Activated CD4-positive, CD25-positive, alpha-beta regulatory T cell (primary cell): ENCODE measurements at regions not wholly inside any gene's neighbourhood (a gene's known extent, or its start where the extent isn't known, plus 50 kb on each side); places are given as distances from the start of the nearest gene placed in this dataset.
"Not testable (repeated sequence)": the region's sequence is repeated elsewhere in the genome, so short reads cannot be mapped to it uniquely, and the experiment has no call there.

Experiments
- DNase-seq, 4 experiments: peaks; one replicate each; lab custom pipeline; 2025; lab: John Stamatoyannopoulos, UW

DNA sequence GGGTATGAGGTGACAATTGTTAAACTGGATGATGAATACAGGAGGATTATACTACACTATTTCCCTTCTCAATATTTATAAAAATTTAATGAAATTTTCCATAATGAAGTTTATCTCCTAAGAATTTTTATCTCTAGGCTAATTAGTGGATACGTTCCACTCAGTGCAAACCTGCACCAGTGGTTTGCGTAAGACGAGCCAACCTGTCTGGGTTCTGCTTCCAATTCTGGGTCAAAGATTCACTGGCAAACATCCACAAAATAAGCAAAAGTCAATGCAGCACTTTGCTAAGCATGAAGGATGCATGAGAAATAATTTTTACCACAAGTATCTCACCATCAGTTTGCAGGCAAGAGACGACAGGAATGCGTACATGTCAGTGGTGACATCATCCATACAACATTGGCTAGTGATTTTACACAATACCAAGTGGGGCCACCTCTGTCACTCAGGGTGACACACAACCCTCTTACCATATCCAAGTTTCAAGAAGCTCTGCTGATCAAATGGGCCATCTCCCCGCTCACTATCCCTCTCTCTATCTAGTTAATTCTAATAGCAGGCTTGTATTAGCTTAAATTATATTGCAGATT lies 51.7 kb downstream of the FAM50B start:
- DNase-seq, result no peak

DNA sequence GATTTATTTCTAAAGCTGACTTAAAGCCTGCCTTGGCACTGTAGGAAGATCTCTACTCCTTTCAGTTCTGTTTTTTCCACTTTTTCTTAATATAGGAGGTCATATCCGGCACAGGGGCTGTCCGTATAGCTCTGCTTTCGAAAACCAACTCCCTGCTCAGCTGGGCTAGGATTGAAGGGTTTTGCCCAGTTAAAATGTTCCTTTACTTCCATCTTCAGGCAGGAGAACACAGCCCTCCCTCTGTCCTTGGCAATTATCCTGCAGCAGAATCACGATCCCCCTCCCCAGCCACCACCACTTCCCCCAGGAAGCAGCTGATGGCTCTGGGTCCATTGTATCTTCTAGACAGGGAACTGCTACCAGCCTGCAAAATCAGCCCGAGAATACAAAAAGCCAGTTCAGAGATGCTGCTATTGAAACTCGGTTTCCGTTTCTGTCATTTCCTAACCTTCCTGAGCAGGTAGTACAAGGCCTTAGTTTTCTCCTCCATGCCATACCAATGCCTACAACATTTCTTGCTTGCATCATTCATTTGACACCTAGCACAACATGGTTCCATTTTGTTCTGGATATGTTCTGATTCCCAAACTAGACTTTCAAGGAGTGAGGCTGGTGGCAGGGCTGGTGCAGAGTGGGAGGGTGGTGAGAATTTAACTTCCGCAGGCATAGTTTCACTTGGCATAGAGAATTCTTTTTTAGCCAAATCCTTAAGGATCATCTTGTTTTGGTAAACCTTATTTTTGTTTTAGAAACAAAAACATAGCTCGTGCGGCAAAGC lies 53.9 kb downstream of the FAM50B start:
- DNase-seq, result no peak

DNA sequence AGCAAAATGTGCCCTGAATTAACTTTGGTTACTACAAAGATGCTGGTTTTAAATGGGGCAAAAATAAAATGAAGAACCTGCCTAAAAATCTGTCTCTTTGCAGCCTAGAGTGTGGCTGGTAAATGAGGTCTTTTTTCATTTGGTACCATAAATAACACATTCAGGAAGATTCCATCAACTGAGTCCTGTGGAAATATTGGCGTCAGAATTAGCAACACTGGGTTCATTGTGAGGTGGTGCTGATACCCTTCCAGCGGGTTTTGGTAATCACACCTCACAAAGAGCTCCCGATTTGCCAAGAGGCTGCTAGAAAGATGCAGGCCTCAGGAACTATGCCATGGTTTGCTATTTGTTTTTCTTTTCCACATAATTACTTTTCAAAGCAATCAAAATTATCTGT lies 55.3 kb downstream of the FAM50B start:
- DNase-seq, result no peak

DNA sequence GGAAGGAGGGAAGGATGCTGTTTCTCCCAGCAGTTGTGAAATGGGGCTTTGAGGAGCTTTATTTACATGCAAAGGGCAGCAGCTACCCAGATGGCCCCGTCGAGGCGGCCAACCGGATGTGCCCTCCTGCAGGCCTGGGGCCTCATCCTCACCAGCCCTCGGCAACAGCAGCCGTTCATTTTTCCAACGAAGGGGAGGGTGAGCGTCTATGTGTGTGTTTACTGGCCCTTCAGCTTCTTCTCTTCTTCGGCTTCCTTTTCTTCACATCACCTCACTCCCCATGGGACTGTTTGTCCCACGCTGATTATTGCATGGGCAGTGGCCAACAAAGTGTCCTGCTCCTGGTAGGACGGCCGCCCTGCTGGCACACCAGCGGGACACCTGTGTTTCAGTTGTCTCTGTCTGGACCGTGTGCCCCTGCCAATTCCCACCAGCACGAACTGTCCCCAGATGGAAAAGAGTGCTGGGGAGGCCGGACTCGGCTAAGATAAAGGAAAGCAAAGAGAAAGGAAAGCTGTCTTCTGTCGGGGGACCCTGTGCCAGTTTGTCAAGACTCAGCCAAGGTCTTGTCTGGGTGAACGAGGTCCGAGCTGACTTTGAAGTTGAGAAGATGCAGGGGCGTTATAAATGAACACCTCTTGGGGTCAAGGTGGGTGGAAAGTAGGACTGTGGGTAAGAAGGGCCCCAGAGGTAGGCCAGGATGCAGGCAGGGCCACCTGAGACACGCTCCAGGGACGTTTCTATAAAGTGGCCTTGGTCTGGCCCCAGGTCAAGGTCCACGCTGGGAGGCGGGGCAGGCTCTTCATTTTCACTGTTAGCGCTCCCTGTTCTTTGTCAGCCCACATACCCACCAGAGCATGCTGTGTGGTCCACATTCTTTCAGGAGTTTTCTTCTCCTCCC lies 57.0 kb downstream of the FAM50B start:
- DNase-seq, result no peak

DNA sequence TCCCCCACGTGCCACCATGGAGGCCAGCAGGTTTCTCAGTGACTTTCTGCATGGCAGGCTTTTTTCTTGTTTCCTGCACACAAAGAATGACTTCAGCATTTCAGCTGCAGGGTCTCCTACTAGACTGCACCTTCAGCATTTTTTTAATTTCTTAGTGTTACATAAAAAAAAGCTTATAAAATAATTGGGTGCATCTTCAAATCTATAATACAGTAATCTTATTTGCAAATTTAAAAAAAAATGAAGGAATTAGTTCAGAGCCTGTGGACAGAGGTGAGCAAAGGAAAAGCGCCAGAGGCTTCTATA lies 57.6 kb downstream of the FAM50B start:
- DNase-seq, result no peak

DNA sequence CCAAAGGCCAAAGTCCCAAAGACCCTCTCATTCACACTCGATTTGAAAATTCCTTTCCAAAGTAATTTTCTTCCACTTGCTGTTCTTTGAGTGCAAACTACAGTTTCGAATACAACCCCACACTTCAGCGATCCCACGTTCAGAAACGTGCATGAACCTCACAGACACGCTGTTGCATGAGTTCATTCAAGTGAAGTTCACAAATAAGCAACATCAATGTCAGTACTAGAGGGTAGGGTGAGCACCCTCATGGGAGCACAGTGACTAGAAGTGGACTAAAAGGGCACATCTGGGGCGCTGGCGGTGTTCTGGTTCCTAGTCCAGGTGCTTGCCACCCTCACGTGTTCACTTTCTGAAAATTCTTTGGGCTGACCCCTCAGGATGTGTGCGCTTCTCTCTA lies 59.0 kb downstream of the FAM50B start:
- DNase-seq, result no peak

DNA sequence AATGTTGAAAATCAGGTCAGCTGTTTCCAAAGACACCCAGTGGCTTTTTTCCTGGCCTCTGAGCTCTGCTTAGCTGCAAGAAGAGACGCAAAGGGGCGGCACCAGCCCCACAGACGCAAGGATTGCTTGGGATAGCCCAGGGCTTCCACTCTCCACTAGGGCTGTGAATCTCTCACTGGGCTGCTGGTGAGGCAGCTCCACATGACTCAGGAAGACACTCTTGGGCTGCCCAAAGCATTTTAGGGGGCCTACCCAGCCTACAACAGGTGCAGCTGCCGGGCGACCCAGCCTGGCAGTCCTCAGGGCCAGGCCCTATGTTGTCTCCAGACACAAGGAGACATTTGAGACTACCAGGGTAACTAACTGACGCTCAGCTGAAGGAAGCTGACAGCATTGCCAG lies 59.8 kb downstream of the FAM50B start:
- DNase-seq, result no peak

DNA sequence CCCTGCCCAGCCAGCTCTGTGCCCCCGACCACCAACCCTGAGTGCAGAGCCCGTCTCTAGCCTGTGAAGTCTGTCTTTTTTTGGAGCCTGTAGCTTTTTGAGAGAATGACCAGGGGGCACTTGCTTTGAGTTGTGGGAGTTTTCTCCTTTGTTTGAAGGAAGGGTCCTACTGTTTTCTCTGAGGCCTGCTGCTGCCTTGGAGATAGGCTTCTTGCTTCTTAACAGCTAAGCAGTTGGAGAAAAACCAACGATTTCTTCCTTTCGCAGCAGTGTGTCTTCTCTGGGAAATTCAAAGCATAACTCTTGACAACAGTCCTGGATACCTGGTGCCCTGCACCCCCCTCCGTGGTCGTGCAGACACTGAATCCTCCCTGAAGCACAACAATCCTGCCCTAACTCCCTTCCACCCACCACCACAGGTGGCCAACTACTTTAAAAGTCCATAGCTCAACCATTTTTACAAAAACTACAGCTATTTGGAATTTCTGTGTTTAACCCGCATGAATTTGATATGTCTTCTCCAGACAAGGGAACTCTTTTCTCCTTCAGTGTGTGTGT lies 61.0 kb downstream of the FAM50B start:
- no peak for DNase-seq

DNA sequence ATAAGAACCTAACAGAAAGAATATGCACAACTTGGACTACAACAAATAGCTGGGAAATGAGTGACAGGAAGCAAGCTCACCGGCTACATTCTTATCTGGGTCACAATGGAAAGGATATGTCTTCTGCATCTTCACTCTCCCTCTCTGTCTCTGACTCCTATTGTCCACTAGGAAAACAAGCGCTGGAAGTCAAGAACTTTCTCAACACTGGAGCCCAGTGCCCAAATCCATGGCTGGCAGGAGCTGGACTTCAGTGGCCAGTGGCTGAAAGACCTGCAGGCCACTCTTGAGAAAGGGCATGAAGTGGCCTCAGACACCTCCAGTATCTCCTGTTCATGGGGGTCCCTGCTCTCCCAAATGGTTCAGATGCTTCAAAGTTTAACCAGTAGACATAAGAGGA lies 62.0 kb downstream of the FAM50B start:
- no peak for DNase-seq

DNA sequence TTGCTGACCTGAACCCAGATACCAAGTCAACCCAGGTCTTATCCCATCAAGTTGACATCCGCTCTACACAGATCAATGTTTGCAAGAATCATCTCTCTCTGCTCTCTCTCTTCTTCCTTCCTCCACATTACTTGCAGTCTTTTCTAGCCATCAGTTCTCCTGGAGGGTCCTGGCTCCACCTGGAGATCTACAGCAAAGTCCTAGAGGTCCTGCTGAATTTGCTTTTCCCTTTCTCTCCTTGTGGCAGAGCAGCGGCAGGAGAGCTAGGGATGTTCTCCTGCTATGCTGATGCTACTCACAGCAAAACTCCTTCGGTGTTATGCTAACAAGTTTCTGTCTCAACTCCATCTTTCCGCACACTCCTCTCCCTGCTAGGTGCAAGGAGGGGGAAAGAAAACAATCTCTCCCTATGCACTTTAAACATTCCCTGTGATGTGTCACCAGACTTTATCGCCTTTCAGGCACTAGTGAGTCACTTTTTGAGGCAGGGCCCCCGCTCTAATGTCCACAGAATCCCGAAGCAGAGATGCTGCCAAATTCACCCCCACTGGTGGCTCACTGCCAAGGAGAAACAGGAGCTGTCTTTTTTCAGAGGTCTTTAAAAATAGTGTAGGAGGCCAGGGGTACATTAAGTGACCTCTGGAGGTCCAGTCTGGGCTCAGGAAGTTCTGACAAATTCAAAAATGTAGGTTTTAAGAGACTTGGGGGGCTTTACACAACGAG lies 62.6 kb downstream of the FAM50B start:
- no peak for DNase-seq

DNA sequence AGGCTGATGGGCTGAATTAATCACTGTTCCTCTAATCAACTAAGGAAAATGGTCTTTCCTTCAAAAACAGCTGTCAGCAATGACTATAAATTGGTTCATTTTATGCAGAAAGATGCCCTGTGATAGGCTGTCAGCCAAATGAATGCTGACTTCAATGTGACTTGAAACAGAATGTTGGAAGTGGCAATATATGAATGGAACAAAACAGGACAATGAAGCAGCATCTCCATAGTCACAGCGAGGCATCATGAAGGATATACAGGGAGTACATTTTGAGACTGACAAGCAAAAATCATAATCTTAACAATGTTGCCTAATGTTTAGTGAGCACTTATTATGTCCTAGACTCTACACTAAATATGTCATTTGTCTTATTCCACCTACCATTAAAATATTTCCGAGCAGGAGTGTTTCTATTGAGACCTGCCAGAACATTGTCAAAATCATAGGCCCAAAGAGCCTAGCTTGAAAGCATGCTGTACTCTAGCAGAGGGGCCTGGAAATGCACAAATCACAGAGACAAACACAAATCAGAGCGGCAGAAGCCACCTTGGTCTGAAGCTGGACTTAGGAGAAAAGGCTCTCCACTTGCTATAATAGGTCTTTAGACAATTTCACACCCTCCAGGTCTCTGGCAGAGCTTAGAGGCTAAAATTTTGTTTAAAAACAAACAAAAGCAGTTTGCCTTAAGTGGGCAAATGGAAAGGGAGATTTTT lies 63.3 kb downstream of the FAM50B start:
- no peak for DNase-seq

DNA sequence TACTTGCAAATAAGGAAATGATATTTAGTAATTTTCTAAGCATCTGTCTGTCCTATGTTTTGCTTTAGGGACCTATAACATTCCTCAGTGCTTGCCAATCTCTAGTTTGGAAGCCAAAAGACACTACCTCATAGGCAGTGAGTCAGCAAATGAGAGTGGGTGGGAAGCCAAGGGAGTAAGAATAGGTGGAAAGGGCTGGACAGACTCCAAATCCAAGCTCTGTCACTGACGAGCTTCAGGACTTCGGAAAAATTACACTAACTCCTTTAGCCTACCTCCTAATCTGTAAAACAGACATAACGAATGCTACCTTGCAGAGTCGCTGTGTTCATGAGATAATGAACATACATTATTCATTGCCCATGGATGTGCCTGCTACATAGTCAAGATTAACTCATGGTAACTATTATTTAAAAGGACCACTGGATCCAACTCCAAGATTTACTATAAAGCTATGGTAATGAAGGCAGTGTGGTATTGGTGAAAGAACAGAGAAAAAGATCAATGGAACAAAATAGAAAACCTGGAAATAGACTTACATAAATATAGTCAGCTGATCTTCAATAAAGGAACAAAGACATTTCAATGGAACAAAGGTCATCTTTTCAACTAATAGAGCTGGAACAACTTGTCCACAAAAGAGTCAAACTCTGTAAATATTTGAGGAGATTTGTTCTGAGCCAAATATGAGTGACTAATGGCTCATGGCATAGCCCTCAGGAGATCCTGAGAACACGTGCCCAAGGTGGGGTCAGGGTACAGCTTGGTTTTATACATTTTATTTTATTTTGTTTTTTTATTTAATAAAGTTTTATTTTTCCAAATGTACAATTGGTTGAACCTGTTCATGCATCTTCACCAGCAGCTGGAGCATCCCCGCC lies 64.1 kb downstream of the FAM50B start:
- DNase-seq, result no peak

DNA sequence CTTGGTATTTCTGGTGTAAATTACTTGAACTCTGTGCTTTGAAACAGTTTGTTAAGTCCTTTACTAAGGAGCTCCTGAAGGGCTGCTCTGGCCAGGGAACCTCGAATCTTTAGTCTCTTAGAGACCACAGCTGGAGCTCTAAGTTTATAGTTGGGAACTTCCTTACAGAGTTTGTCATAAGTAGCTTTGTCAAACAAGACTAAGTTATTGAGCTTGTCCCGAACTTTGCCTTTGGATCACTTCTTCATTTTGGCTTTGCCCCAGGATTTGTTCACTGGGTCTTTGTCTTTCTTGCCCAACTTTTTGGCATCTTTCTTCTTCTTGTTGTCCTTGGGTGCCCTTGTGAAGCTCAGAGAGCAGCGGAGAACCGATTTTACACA lies 64.8 kb downstream of the FAM50B start:
- no peak for DNase-seq

DNA sequence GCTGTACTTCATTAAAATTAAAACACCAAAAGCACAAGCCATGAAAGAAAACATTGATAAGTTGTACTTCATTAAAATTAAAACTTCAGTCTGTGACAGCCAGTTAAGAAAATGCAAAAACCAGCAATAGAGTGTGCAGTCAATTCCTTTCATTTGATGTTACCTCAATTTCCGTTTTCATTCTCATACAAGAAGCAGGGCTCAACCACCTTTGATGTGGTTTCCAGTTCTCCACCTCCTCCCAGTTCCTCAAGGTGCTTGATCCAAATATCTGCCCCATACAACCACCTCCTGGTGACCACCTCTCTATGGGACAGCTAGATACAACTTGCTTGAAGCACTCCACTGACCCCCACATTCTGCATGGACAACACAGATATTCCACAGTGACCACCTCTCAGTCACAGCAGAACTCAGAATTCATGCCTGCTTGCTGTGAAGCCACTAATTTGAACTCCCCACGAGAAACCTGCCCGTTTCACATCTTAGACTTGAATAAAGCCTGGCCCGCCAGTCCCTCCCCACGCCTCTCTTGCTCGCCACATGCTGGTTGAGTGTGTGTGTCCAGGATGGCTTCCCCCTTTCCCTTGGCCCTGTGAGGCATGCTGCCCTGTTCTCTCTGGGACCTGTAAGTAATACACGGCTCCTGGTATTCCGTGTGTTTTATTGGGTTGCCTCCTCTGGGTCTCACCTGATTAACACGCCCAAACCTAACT lies 66.1 kb downstream of the FAM50B start:
- no peak for DNase-seq

DNA sequence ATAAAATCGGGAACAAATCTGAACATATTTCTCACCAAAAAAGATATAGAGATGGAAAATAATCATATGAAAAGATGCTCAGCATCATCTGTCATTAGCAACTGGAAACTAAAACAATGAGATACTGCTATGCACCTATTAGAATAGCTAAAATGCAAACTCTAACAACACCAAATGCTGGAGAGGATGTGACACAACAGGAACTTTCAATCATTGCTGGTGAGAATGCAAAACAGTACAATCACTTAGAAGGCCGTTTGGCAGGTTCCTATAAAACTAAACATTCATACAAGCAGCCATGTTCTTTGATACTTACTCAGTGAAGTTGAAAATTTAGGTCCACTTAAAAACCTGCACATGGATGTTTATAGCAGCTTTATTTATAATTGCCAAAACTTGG lies 67.0 kb downstream of the FAM50B start:
- no peak for DNase-seq

DNA sequence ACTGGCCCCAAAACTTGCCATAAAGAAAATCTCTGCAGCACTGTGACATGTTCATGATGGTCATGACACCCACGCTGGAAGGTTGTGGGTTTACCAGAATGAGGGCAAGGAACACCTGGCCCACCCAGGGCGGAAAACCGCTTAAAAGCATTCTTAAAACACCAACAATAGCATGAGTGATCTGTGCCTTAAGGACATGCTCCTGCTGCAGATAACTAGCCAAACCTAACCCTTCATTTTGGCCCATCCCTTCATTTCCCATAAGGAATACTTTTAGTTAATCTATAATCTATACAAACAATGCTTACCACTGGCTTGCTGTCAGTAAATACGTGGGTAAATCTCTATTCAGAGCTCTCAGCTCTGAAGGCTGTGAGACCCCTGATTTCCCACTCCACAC lies 67.6 kb downstream of the FAM50B start:
- DNase-seq, result not testable (repeated sequence)

DNA sequence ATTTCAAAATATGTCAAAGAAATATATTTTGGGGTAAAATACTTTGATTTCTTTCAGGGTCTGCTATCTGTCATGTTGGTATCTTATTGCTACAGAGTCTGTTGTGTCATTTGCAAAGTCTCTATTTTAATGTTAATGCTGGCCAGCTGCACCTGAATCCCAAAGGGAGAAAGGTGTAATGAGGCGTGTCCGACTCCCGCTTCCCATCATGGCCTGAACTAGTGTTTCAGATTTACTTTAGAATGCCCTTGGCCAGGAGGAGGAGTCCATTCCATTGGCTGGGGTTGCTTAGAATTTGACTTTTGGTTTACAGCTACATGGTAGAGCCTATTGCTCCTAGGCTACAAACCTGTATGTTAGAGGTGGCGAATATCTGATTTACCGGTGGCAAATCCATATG lies 69.3 kb downstream of the FAM50B start:
- DNase-seq, result no peak

DNA sequence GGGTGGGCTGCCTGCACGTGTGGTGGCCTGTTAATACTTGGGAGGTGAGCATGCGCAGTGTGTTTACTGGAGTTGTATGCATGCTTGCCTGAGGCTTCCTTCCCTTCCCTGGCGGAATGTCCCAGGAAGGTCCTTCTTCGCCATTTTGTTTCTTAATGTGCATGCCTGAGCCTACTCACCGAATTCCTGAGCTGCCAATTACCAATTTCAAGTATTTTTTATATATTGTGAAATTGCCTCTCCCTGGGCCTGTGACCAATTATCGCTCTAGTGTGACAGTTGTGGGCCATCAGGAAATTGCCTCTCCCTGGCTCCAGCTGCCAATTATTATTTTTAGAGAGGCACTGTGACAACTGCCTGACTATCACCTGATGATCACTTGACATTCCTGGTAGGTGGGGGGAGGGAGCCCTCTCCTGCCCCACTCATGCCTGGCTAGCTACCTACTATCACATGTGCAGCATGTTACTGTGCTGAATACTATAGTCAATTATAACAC lies 70.0 kb downstream of the FAM50B start:
- no peak for DNase-seq

DNA sequence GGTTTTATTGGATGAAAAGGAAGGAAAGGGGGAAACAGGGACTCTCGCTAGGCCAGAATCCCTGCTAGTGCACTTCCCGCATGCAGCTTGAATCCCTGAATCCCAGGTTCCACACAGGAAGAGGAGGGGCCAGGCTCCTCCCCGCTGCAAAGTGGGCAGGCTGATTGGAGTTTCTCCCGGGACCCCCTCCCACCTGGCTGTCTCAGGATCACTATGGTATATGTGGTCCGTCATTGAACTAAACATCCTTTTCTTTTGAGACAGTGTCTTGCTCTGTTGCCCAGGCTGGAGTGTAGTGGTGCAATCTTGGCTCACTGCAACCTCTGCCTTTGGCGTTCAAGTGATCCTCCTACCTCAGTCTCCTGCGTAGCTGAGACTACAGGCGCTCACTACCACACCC lies 70.7 kb downstream of the FAM50B start:
- DNase-seq, result no peak

DNA sequence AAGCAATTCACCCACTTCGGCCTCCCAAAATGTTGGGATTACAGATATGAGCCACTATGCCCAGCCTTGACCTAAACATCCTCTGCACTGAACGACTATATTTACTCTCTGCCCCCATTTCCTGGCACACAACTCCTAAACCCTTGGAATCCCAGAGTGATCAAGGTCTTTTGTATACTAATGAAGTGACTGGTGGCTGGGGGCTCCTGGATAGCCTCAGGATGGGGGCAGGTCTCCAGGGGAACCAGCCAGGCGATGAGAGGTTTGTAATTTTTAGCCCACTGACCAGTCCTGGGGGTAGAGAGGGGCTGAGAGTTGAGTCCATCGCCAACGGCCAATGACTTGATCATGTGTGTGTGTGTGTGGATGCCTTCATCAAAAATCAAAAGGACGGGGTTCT lies 71.1 kb downstream of the FAM50B start:
- DNase-seq, result no peak
